HCT116 (cell line): ENCODE measurements at regions not wholly inside any gene's neighbourhood (a gene's known extent, or its start where the extent isn't known, plus 50 kb on each side); places are given as distances from the start of the nearest gene placed in this dataset.

ENCODE experiments used
- ATAC-seq: fragments of 200-7000 bp; cut with Tn5 transposase; 2 replicates; pipeline ENCODE4 v1.9.1; 2020; ENCODE audit warnings: mild to moderate bottlenecking, moderate library complexity
- BruUV-seq: library from RNA; stranded (reverse); fragments of 400-500 nt; replicated peaks from 2 replicates; lab custom pipeline; 2021; lab: Mats Ljungman, UMichigan
- CTCF ChIA-PET: fragments of 300-600 bp; sonication (Branson Sonifier 250); formaldehyde crosslinking; loops from one replicate; lab custom pipeline; 2021; ENCODE audit warnings: antibody characterized with exemption; lab: Charles Lee
- POLR2A ChIA-PET: fragments of 300-600, 350-600 bp; sonication (Branson Sonifier 250); formaldehyde crosslinking; loops from one replicate; lab custom pipeline; 2021; ENCODE audit warnings: antibody characterized with exemption; lab: Charles Lee
- RAD21 ChIA-PET, 2 experiments: fragments of 300-600 bp; sonication (Branson Sonifier 250); formaldehyde crosslinking; loops; one replicate each; lab custom pipeline; 2023; ENCODE audit warnings: low total read pairs in 2 of 2; ENCODE audit not compliant: uncharacterized antibody in 2 of 2, unreplicated experiment in 2 of 2, low non-redundant PET in 1 of 2; lab: Charles Lee
- DNase-seq: peaks from one replicate; pipeline ENCODE4 v3.0.0-alpha.2; 2010; ENCODE audit warnings: low read depth, low spot score
- H2AFZ ChIP-seq: fragments of 200-600 bp; shearing (Covaris generic), sonication (generic); 2 replicates; pipeline ENCODE4 v1.6.1; 2017; ENCODE audit warnings: low read depth, mixed run types, mixed read lengths, antibody characterized with exemption, low read length; ENCODE audit not compliant: poor library complexity, severe bottlenecking
- H3K27ac ChIP-seq: 2 replicates; pipeline ENCODE4 v1.5.1; 2012; ENCODE audit warnings: low read depth, low read length
- H3K27me3 ChIP-seq: fragments of 200-600 bp; sonication (generic); 2 replicates; pipeline ENCODE4 v1.6.1; 2016; ENCODE audit warnings: mixed run types, low read length, mixed read lengths; ENCODE audit not compliant: insufficient read depth
- H3K36me3 ChIP-seq, 2 experiments: fragments of 200-500 bp in 1 of 2; fragments of 200-600 bp in 1 of 2; sonication (Bioruptor generic) in 1 of 2; sonication (generic) in 1 of 2; 2 replicates each; pipeline versions ENCODE4 v1.5.1 to v1.6.1; 2014 to 2016; ENCODE audit warnings: low read length in 2 of 2, inconsistent platforms in 1 of 2, mixed read lengths in 1 of 2, mixed run types in 1 of 2; ENCODE audit not compliant: insufficient read depth in 2 of 2, control insufficient read depth in 1 of 2
- H3K4me1 ChIP-seq, 2 experiments: fragments of 200-600 bp in 1 of 2; sonication (generic) in 1 of 2; 2 replicates each; pipeline versions ENCODE4 v1.5.1 to v1.6.1; 2012 to 2017; ENCODE audit warnings: low read length in 2 of 2, inconsistent platforms in 1 of 2, mild to moderate bottlenecking in 1 of 2, mixed read lengths in 1 of 2, mixed run types in 1 of 2, moderate library complexity in 1 of 2; ENCODE audit not compliant: insufficient read depth in 2 of 2, control insufficient read depth in 1 of 2
- H3K4me2 ChIP-seq: fragments of 200-600 bp; sonication (generic); 2 replicates; pipeline ENCODE4 v1.6.1; 2017; ENCODE audit warnings: mixed run types, low read length, mixed read lengths
- H3K4me3 ChIP-seq, 2 experiments: fragments of 200-600 bp in 1 of 2; sonication (generic) in 1 of 2; replicated peaks in 1 of 2; 2 replicates each; pipeline ENCODE4 v1.5.1; 2011 to 2016; ENCODE audit warnings: low read length in 2 of 2, control low read depth in 1 of 2, low read depth in 1 of 2, mild to moderate bottlenecking in 1 of 2, mixed read lengths in 1 of 2, mixed run types in 1 of 2
- H3K79me2 ChIP-seq: fragments of 200-600 bp; sonication (generic); 2 replicates; pipeline ENCODE4 v1.6.1; 2017; ENCODE audit warnings: mild to moderate bottlenecking, mixed run types, low read length, moderate library complexity, mixed read lengths; ENCODE audit not compliant: insufficient read depth
- H3K9ac ChIP-seq: fragments of 200-600 bp; sonication (generic); 2 replicates; pipeline ENCODE4 v1.6.1; 2016; ENCODE audit warnings: low read length, mixed read lengths
- H3K9me2 ChIP-seq: fragments of 200-600 bp; sonication (generic), shearing (Covaris generic); 2 replicates; pipeline ENCODE4 v1.6.1; 2017; ENCODE audit warnings: mixed run types, mild to moderate bottlenecking, moderate library complexity; ENCODE audit not compliant: insufficient read depth
- H3K9me3 ChIP-seq, 2 experiments: fragments of 200-500 bp in 1 of 2; fragments of 200-600 bp in 1 of 2; sonication (Bioruptor generic) in 1 of 2; sonication (generic) in 1 of 2; 2 replicates each; pipeline ENCODE4 v1.6.1; 2014 to 2017; ENCODE audit warnings: low read length in 2 of 2, mixed read lengths in 2 of 2, inconsistent platforms in 1 of 2, low read depth in 1 of 2, mild to moderate bottlenecking in 1 of 2, mixed run types in 1 of 2, moderate library complexity in 1 of 2; ENCODE audit not compliant: control insufficient read depth in 1 of 2, insufficient read depth in 1 of 2
- H4K20me1 ChIP-seq: fragments of 200-600 bp; sonication (generic), shearing (Covaris generic); 2 replicates; pipeline ENCODE4 v1.6.1; 2017; ENCODE audit warnings: mixed run types, mild to moderate bottlenecking, moderate library complexity; ENCODE audit not compliant: insufficient read depth
- CBX3 ChIP-seq: IDR thresholded peaks from 2 replicates; pipeline ENCODE4 v1.6.1; 2012; ENCODE audit warnings: low read depth
- EGR1 ChIP-seq: IDR thresholded peaks from 2 replicates; pipeline ENCODE4 v1.6.1; 2012; ENCODE audit warnings: low read depth
- ELF1 ChIP-seq: IDR thresholded peaks from 2 replicates; pipeline ENCODE4 v1.6.1; 2012; ENCODE audit warnings: low read depth, borderline replicate concordance
- FOSL1 ChIP-seq: IDR thresholded peaks from 2 replicates; pipeline ENCODE4 v1.6.1; 2012; ENCODE audit warnings: low read depth
- JUND ChIP-seq: IDR thresholded peaks from 2 replicates; pipeline ENCODE4 v1.6.1; 2012
- POLR2A ChIP-seq: IDR thresholded peaks from 2 replicates; pipeline ENCODE4 v1.7.0; 2011; ENCODE audit warnings: borderline replicate concordance; ENCODE audit not compliant: insufficient read depth, insufficient read length; ENCODE audit errors: extremely low read depth
- SRF ChIP-seq: IDR thresholded peaks from 2 replicates; pipeline ENCODE4 v1.6.1; 2012; ENCODE audit warnings: low read depth
- intact Hi-C: fragments of 100-400 bp; cut with micrococcal nuclease; formaldehyde crosslinking; loops from 2 replicates; pipeline ENCODE4 v1.10.0; 2022
- TF ChIP-seq, protein P1 (sequence below): IDR thresholded peaks from 2 replicates; pipeline ENCODE4 v1.6.1; 2011; ENCODE audit warnings: mild to moderate bottlenecking, low read length, moderate library complexity; ENCODE audit not compliant: insufficient replicate concordance; ENCODE audit errors: extremely low read depth
- TF ChIP-seq, protein P2 (sequence below): IDR thresholded peaks from 2 replicates; pipeline ENCODE4 v1.6.1; 2012; ENCODE audit warnings: low read depth
- TF ChIP-seq, protein P3 (sequence below): IDR thresholded peaks from 2 replicates; pipeline ENCODE4 v1.6.1; 2012
- TF ChIP-seq, protein P4 (sequence below): IDR thresholded peaks from 2 replicates; pipeline ENCODE4 v1.6.1; 2012

DNA sequence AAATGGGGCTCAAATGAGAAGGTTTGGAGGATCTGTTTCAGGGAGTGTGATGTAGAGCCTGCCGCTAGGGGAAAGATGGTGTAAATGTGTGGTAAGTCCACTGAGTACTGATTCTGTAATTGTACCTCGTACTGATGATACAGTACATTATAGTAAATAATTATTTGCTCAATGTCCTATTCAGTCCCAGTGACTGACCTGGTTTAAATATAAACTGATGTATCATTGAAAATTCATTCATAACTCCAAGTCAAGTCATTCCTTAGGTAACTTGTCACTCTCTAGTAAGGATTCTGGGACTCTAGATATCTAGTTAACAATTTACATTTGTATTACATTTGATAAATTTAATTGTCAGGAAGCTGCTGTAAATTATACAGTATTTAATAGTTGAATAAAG is 667.3 kb downstream of the DTWD2 start:
- BruUV-seq = no TSS peak

More for the DNA sequence above, 667.3 kb downstream of the DTWD2 start:
- H3K79me2 ChIP-seq = no peaks in the 10 kb centered on the region
- no peaks in the 10 kb centered on the region for H4K20me1 ChIP-seq
- ChIA-PET CTCF (no interaction called here), RAD21 (no interaction called here), POLR2A (no interaction called here)
- H2AFZ ChIP-seq = no peak overlapping the region
- no peak overlapping the region for H3K4me2 ChIP-seq
- H3K27me3 ChIP-seq = no peaks in the 10 kb centered on the region
- no peak overlapping the region for H3K27ac ChIP-seq
- TF ChIP-seq JUND (no peak), SRF (no peak), FOSL1 (no peak), POLR2A (no peak), EGR1 (no peak), CBX3 (no peak), ELF1 (no peak)
- TF ChIP-seq, protein P1, sequence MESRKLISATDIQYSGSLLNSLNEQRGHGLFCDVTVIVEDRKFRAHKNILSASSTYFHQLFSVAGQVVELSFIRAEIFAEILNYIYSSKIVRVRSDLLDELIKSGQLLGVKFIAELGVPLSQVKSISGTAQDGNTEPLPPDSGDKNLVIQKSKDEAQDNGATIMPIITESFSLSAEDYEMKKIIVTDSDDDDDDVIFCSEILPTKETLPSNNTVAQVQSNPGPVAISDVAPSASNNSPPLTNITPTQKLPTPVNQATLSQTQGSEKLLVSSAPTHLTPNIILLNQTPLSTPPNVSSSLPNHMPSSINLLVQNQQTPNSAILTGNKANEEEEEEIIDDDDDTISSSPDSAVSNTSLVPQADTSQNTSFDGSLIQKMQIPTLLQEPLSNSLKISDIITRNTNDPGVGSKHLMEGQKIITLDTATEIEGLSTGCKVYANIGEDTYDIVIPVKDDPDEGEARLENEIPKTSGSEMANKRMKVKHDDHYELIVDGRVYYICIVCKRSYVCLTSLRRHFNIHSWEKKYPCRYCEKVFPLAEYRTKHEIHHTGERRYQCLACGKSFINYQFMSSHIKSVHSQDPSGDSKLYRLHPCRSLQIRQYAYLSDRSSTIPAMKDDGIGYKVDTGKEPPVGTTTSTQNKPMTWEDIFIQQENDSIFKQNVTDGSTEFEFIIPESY = no peak
- TF ChIP-seq, protein P2, sequence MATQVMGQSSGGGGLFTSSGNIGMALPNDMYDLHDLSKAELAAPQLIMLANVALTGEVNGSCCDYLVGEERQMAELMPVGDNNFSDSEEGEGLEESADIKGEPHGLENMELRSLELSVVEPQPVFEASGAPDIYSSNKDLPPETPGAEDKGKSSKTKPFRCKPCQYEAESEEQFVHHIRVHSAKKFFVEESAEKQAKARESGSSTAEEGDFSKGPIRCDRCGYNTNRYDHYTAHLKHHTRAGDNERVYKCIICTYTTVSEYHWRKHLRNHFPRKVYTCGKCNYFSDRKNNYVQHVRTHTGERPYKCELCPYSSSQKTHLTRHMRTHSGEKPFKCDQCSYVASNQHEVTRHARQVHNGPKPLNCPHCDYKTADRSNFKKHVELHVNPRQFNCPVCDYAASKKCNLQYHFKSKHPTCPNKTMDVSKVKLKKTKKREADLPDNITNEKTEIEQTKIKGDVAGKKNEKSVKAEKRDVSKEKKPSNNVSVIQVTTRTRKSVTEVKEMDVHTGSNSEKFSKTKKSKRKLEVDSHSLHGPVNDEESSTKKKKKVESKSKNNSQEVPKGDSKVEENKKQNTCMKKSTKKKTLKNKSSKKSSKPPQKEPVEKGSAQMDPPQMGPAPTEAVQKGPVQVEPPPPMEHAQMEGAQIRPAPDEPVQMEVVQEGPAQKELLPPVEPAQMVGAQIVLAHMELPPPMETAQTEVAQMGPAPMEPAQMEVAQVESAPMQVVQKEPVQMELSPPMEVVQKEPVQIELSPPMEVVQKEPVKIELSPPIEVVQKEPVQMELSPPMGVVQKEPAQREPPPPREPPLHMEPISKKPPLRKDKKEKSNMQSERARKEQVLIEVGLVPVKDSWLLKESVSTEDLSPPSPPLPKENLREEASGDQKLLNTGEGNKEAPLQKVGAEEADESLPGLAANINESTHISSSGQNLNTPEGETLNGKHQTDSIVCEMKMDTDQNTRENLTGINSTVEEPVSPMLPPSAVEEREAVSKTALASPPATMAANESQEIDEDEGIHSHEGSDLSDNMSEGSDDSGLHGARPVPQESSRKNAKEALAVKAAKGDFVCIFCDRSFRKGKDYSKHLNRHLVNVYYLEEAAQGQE = no peak
- TF ChIP-seq, protein P3, sequence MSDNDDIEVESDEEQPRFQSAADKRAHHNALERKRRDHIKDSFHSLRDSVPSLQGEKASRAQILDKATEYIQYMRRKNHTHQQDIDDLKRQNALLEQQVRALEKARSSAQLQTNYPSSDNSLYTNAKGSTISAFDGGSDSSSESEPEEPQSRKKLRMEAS = no peak
- TF ChIP-seq, protein P4, sequence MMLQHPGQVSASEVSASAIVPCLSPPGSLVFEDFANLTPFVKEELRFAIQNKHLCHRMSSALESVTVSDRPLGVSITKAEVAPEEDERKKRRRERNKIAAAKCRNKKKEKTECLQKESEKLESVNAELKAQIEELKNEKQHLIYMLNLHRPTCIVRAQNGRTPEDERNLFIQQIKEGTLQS = no peak
- H3K36me3 ChIP-seq = no peaks in the 10 kb centered on the region
- ATAC-seq = no peak
- no peaks in the 10 kb centered on the region for H3K4me1 ChIP-seq
- intact Hi-C loops = no loop called here
- no peaks in the 10 kb centered on the region for H3K9me2 ChIP-seq
- no peaks in the 10 kb centered on the region for H3K9me3 ChIP-seq
- no peak for DNase-seq
- no peak overlapping the region for H3K4me3 ChIP-seq
- no peak overlapping the region for H3K9ac ChIP-seq
